K562 (cell line): ENCODE measurements at regions not wholly inside any gene's neighbourhood (a gene's known extent, or its start where the extent isn't known, plus 50 kb on each side); places are given as distances from the start of the nearest gene placed in this dataset.

Source experiments
- ATAC-seq: fragments of 200-7000 bp; cut with Tn5 transposase; 3 replicates; pipeline ENCODE4 v1.9.1; 2020; ENCODE audit warnings: moderate library complexity
- BruUV-seq: library from RNA; stranded (reverse); fragments of 400-500 nt; replicated peaks from 2 replicates; lab custom pipeline; 2021; lab: Mats Ljungman, UMichigan
- CTCF ChIA-PET: fragments of 300-600 bp; formaldehyde crosslinking; extraction: SDS; loops from one replicate; lab custom pipeline; 2021; ENCODE audit warnings: low intra/inter-chr PET ratio; lab: Yijun Ruan, JAX
- POLR2A ChIA-PET: fragments of 300-600, 350-650 bp; sonication (Branson Sonifier 250); formaldehyde crosslinking; extraction: SDS; loops from one replicate; lab custom pipeline; 2021; ENCODE audit warnings: antibody characterized with exemption, inconsistent platforms; lab: Yijun Ruan, JAX
- DNase-seq, 4 experiments: peaks; one replicate each; pipeline versions ENCODE4 v3.0.0 to v3.0.0-alpha.2; 2011 to 2018; ENCODE audit warnings: low spot score in 3 of 4, mixed read lengths in 3 of 4; ENCODE audit errors: extremely low read depth in 1 of 4
- FAIRE-seq: peaks from 2 replicates; lab custom pipeline; 2011; peaks lifted over from hg19 to GRCh38; lab: Jason Lieb, UNC
- H2AFZ ChIP-seq: 2 replicates; pipeline ENCODE4 v1.6.0; 2011; ENCODE audit warnings: low read depth, low read length, control low read depth, inconsistent platforms
- H3K27ac ChIP-seq: fragments of 200-600 bp; 3 replicates; pipeline ENCODE4 v1.8.0; 2011; ENCODE audit warnings: low read depth, mild to moderate bottlenecking, control low read depth, inconsistent platforms, low read length, moderate library complexity, mixed read lengths; ENCODE audit errors: extremely low read depth
- H3K27me3 ChIP-seq, 2 experiments: fragments of 300-600 bp in 1 of 2; 2 replicates in 1 of 2; 3 replicates in 1 of 2; pipeline versions ENCODE4 v1.6.0 to v1.8.0; 2011; ENCODE audit warnings: inconsistent platforms in 2 of 2, low read length in 2 of 2, mild to moderate bottlenecking in 1 of 2, mixed read lengths in 1 of 2, moderate library complexity in 1 of 2; ENCODE audit not compliant: control insufficient read depth in 2 of 2, insufficient read depth in 2 of 2
- H3K36me3 ChIP-seq: fragments of 300-600 bp; 3 replicates; pipeline ENCODE4 v1.8.0; 2011; ENCODE audit warnings: mild to moderate bottlenecking, low read length, inconsistent platforms; ENCODE audit not compliant: control insufficient read depth, insufficient read depth
- H3K4me1 ChIP-seq, 2 experiments: fragments of 200-600 bp in 1 of 2; replicated peaks in 1 of 2; 2 replicates in 1 of 2; 3 replicates in 1 of 2; pipeline versions ENCODE4 v1.5.1 to v1.8.0; 2011; ENCODE audit warnings: inconsistent platforms in 2 of 2, low read length in 2 of 2, mild to moderate bottlenecking in 1 of 2, mixed read lengths in 1 of 2, moderate library complexity in 1 of 2; ENCODE audit not compliant: control insufficient read depth in 2 of 2, insufficient read depth in 2 of 2
- H3K4me2 ChIP-seq: 2 replicates; pipeline ENCODE4 v1.6.1; 2011; ENCODE audit warnings: low read length, control low read depth, inconsistent platforms, mixed read lengths; ENCODE audit not compliant: insufficient read depth
- H3K4me3 ChIP-seq: fragments of 200-600 bp; sonication (generic), shearing (Covaris generic); 2 replicates; pipeline ENCODE4 v1.5.1; 2016; ENCODE audit warnings: control low read depth, inconsistent platforms
- H3K79me2 ChIP-seq: fragments of 200-600 bp; 3 replicates; pipeline ENCODE4 v1.8.0; 2011; ENCODE audit warnings: low read length, inconsistent platforms; ENCODE audit not compliant: control insufficient read depth, insufficient read depth
- H3K9ac ChIP-seq, 2 experiments: 2 replicates each; pipeline versions ENCODE4 v1.6.0 to v1.6.1; 2011; ENCODE audit warnings: low read depth in 2 of 2, low read length in 2 of 2, control low read depth in 1 of 2, inconsistent platforms in 1 of 2, mild to moderate bottlenecking in 1 of 2, mixed read lengths in 1 of 2; ENCODE audit not compliant: insufficient read depth in 1 of 2
- H3K9me1 ChIP-seq: one replicate; pipeline ENCODE4 v1.6.0; 2011; ENCODE audit warnings: inconsistent platforms, mild to moderate bottlenecking, low read length, moderate library complexity; ENCODE audit not compliant: control insufficient read depth, insufficient read depth
- H3K9me3 ChIP-seq: replicated peaks from 2 replicates; pipeline ENCODE4 v1.5.1; 2011; ENCODE audit warnings: low read depth, low read length, inconsistent platforms; ENCODE audit not compliant: control insufficient read depth, insufficient read depth
- H4K20me1 ChIP-seq: replicated peaks from 2 replicates; pipeline ENCODE4 v1.6.1; 2011; ENCODE audit warnings: low read length, inconsistent platforms, mixed read lengths; ENCODE audit not compliant: control insufficient read depth, insufficient read depth
- CLOCK ChIP-seq: fragments of 250-450 bp; sonication (Bioruptor Pico); IDR thresholded peaks from 2 replicates; pipeline ENCODE4 v1.4.0; 2020; ENCODE audit warnings: mild to moderate bottlenecking, moderate library complexity, borderline replicate concordance
- CTCF ChIP-seq, 3 experiments: IDR thresholded peaks in 2 of 3; conservative IDR thresholded peaks in 1 of 3; 2 replicates each; pipeline ENCODE4 v1.5.1; 2011 to 2012; ENCODE audit warnings: low read length in 3 of 3, mild to moderate bottlenecking in 3 of 3, control low read depth in 2 of 3, improper control_type of control experiment in 1 of 3, inconsistent platforms in 1 of 3, low read depth in 1 of 3, mixed read lengths in 1 of 3, moderate library complexity in 1 of 3; ENCODE audit not compliant: insufficient read depth in 2 of 3
- MECOM ChIP-seq: fragments of 250-450 bp; sonication (Bioruptor Pico); IDR thresholded peaks from 2 replicates; pipeline ENCODE4 v1.8.0; 2022; ENCODE audit warnings: inconsistent platforms
- RAD21 ChIP-seq, 2 experiments: fragments of 250-450 bp in 1 of 2; fragments of 450-650 bp in 1 of 2; sonication (Bioruptor Pico) in 1 of 2; formaldehyde crosslinking in 1 of 2; IDR thresholded peaks in 1 of 2; conservative IDR thresholded peaks in 1 of 2; 2 replicates each; pipeline versions ENCODE4 v1.4.0 to v1.8.0; 2020 to 2022; ENCODE audit warnings: mild to moderate bottlenecking in 2 of 2, moderate library complexity in 1 of 2
- ZNF695 ChIP-seq: fragments of 450-650 bp; formaldehyde crosslinking; IDR thresholded peaks from 2 replicates; pipeline ENCODE4 v1.4.0; 2020; ENCODE audit warnings: mild to moderate bottlenecking, moderate library complexity
- WGBS: fragments of 100-300 bp; shearing (Covaris generic); methylation state at CpG from one replicate; pipeline ENCODE4 v1.1.6; 2016; ENCODE audit warnings: low coverage, mixed read lengths; ENCODE audit not compliant: insufficient coverage; ENCODE audit errors: missing lambda C conversion rate; 5-methylcytosine and 5-hydroxymethylcytosine counted together
- in situ Hi-C: fragments of 300-500 bp; cut with MboI; formaldehyde crosslinking; loops from 4 replicates; pipeline ENCODE4 v1.15.0; 2018; ENCODE audit warnings: inconsistent platforms, mixed read lengths
- intact Hi-C: fragments of 100-400 bp; cut with micrococcal nuclease; formaldehyde crosslinking; loops from 2 replicates; pipeline ENCODE4 v1.14.2; 2022

- H3K9me1 ChIP-seq = no peaks in the 10 kb centered on the region
- no peaks in the 10 kb centered on the region for H3K4me1 ChIP-seq
- no peak for FAIRE-seq
- no peak for TF ChIP-seq MECOM (CRISPR knock-in tag)
- TF ChIP-seq CTCF (IDR thresholded peaks at IDR 0.05 in 2 of 3, conservative IDR thresholded peaks at IDR 0.05 in 1 of 3; ENCODE audit: insufficient read depth in 2 of 3, low read depth in 1 of 3, low read length in 3 of 3) = 0 out of 6 replicates have a peak, but pooled peaks of 1 of the 3 experiments have one; percentile 3
- TF ChIP-seq CLOCK = no peak
- TF ChIP-seq ZNF695 = no peak
- TF ChIP-seq RAD21 (CRISPR knock-in tag; conservative IDR thresholded peaks at IDR 0.05 in 1 of 2, IDR thresholded peaks at IDR 0.05 in 1 of 2) = peak in 1 of 2 experiments; percentile 23; a peak in 1 of 4 replicates
- TF ChIP-seq, all 486 proteins: peak for 2
- Histone ChIP-seq H3K4me2 (no peak overlapping the region), H2AFZ (no peak overlapping the region), H3K79me2 (no peaks in the 10 kb centered on the region), H3K4me3 (no peak overlapping the region), H3K27ac (no peak overlapping the region), H3K27me3 (no peaks in the 10 kb centered on the region), H3K9me3 (no peaks in the 10 kb centered on the region), H3K9ac (no peak overlapping the region), H4K20me1 (no peaks in the 10 kb centered on the region), H3K36me3 (no peaks in the 10 kb centered on the region)
- in situ Hi-C loops (no loop called here), intact Hi-C loops (no loop called here)
- ATAC-seq (no peak), DNase-seq (peak in 1 of 4 experiments; percentile 7)
- CTCF ChIA-PET = no interaction called here
- POLR2A ChIA-PET = no interaction called here
- WGBS = 17% methylated on average over 3 of the region's 3 CpGs
- BruUV-seq = no TSS peak
Measured at GRCh38 chr2:103594823-103595222, 833.0 kb downstream of the TMEM182 start.
